ENCODE measurements at regions not wholly inside any gene's neighbourhood (a gene's known extent, or its start where the extent isn't known, plus 50 kb on each side); places are given as distances from the start of the nearest gene placed in this dataset.

GRCh38 chr20:4095639-4096038 is 53.0 kb upstream of the SMOX start:
- DNase-seq (ENCODE audit: low spot score) = no peak

GRCh38 chr20:4091490-4092479 is 56.8 kb upstream of the SMOX start:
- peak; percentile 35 for DNase-seq (ENCODE audit: low spot score)

- no peak for DNase-seq (ENCODE audit: low spot score)
Observed at GRCh38 chr20:4090756-4091489, 57.7 kb upstream of the SMOX start.

- DNase-seq (ENCODE audit: low spot score) = no peak
Observed at GRCh38 chr20:4089756-4090487, 58.7 kb upstream of the SMOX start.

- DNase-seq (ENCODE audit: low spot score) = no peak
Observed at GRCh38 chr20:4088766-4089165, 59.9 kb upstream of the SMOX start.

GRCh38 chr20:4087923-4088322 is 60.7 kb upstream of the SMOX start:
- no peak for DNase-seq (ENCODE audit: low spot score)

- no peak for DNase-seq (ENCODE audit: low spot score)
Observed at GRCh38 chr20:4086771-4087687, 61.6 kb upstream of the SMOX start.

GRCh38 chr20:4084721-4085120 is 63.9 kb upstream of the SMOX start:
- no peak for DNase-seq (ENCODE audit: low spot score)

- DNase-seq (ENCODE audit: low spot score) = no peak
Observed at GRCh38 chr20:4084096-4084495, 64.5 kb upstream of the SMOX start.

GRCh38 chr20:4083098-4083865 is 65.3 kb upstream of the SMOX start:
- no peak for DNase-seq (ENCODE audit: low spot score)

- DNase-seq (ENCODE audit: low spot score) = peak; percentile 37
Observed at GRCh38 chr20:4082406-4083097, 66.1 kb upstream of the SMOX start.

GRCh38 chr20:4081421-4081820 is 66.1 kb upstream of the RNF24 start:
- DNase-seq (ENCODE audit: low spot score) = no peak

- DNase-seq (ENCODE audit: low spot score) = no peak
Observed at GRCh38 chr20:4076671-4077070, 61.3 kb upstream of the RNF24 start.

- DNase-seq (ENCODE audit: low spot score) = no peak
Observed at GRCh38 chr20:4076033-4076432, 60.7 kb upstream of the RNF24 start.

- no peak for DNase-seq (ENCODE audit: low spot score)
Observed at GRCh38 chr20:4074877-4075455, 59.6 kb upstream of the RNF24 start.

GRCh38 chr20:4073852-4074741 is 58.7 kb upstream of the RNF24 start:
- DNase-seq (ENCODE audit: low spot score) = no peak

- peak; percentile 63 for DNase-seq (ENCODE audit: low spot score)
Observed at GRCh38 chr20:4071178-4071693, 55.9 kb upstream of the RNF24 start.

Data from umbilical cord (tissue), 1 donor.